HL-60 (cell line): ENCODE measurements at regions not wholly inside any gene's neighbourhood (a gene's known extent, or its start where the extent isn't known, plus 50 kb on each side); places are given as distances from the start of the nearest gene placed in this dataset.

Experiments used
- DNase-seq, 2 experiments: peaks; one replicate each; pipeline ENCODE4 v3.0.0-alpha.2; 2010 to 2020; ENCODE audit warnings: low read depth in 1 of 2, low spot score in 1 of 2
- H3K27ac ChIP-seq: fragments of 250-450 bp; sonication (Bioruptor Pico); replicated peaks from 2 replicates; pipeline ENCODE4 v1.5.1; 2020; ENCODE audit warnings: mild to moderate bottlenecking, moderate library complexity
- H3K27me3 ChIP-seq: fragments of 250-450 bp; sonication (Bioruptor Pico); 2 replicates; pipeline ENCODE4 v1.5.1; 2021; ENCODE audit warnings: mild to moderate bottlenecking, moderate library complexity; ENCODE audit not compliant: insufficient read depth, poor library complexity, severe bottlenecking
- H3K4me3 ChIP-seq: replicated peaks from 2 replicates; pipeline ENCODE4 v1.5.1; 2011; ENCODE audit warnings: mild to moderate bottlenecking, control low read depth, low read length; ENCODE audit not compliant: insufficient read depth
- GABPA ChIP-seq: IDR thresholded peaks from 2 replicates; pipeline ENCODE4 v1.6.1; 2012; ENCODE audit warnings: low read depth
- POLR2AphosphoS5 ChIP-seq: IDR thresholded peaks from 2 replicates; pipeline ENCODE4 v1.6.1; 2012; ENCODE audit warnings: low read depth
- REST ChIP-seq: IDR thresholded peaks from 2 replicates; pipeline ENCODE4 v1.6.1; 2012; ENCODE audit warnings: low read depth; ENCODE audit not compliant: insufficient replicate concordance
- SPI1 ChIP-seq: IDR thresholded peaks from 2 replicates; pipeline ENCODE4 v1.6.1; 2012; ENCODE audit warnings: low read depth, mild to moderate bottlenecking, borderline replicate concordance
- TF ChIP-seq, protein P1 (sequence below): IDR thresholded peaks from one replicate; pipeline ENCODE4 v1.5.1; 2011; ENCODE audit warnings: low read length, control low read depth, inconsistent platforms; ENCODE audit not compliant: insufficient read depth

- TF ChIP-seq GABPA (no peak), SPI1 (no peak), REST (no peak), POLR2AphosphoS5 (no peak)
- TF ChIP-seq, protein P1, sequence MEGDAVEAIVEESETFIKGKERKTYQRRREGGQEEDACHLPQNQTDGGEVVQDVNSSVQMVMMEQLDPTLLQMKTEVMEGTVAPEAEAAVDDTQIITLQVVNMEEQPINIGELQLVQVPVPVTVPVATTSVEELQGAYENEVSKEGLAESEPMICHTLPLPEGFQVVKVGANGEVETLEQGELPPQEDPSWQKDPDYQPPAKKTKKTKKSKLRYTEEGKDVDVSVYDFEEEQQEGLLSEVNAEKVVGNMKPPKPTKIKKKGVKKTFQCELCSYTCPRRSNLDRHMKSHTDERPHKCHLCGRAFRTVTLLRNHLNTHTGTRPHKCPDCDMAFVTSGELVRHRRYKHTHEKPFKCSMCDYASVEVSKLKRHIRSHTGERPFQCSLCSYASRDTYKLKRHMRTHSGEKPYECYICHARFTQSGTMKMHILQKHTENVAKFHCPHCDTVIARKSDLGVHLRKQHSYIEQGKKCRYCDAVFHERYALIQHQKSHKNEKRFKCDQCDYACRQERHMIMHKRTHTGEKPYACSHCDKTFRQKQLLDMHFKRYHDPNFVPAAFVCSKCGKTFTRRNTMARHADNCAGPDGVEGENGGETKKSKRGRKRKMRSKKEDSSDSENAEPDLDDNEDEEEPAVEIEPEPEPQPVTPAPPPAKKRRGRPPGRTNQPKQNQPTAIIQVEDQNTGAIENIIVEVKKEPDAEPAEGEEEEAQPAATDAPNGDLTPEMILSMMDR = no peak
- no peaks in the 10 kb centered on the region for H3K27me3 ChIP-seq
- H3K27ac ChIP-seq = no peak overlapping the region
- H3K4me3 ChIP-seq = no peak overlapping the region
- no peak for DNase-seq
These were observed 173.7 kb upstream of the LYPLAL1 start for GRCh38 chr1:219000005-219000404.

DNA sequence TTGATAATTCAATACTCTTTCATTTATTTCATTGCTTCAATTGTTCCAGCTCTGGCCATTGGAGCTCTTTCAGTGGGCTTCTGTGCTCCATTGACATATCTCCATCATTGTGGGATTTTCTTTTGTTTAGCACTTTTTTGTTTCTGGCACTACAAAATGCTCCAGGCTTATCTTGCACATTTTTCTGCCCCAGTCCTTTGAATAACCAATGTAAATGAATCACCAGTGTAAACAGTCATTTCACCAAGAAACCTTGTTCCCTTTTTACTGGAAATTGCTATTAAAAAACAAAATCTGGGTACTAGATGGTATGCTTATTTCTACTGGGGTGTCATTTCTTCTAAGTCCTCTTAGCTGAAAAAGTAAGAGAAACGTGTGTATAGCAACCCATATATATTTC is 173.0 kb upstream of the LYPLAL1 start:
- TF ChIP-seq GABPA (no peak), POLR2AphosphoS5 (no peak), REST (no peak), SPI1 (no peak)
- TF ChIP-seq, protein P1 = no peak
- DNase-seq = no peak
- no peaks in the 10 kb centered on the region for H3K27me3 ChIP-seq
- H3K27ac ChIP-seq = no peak overlapping the region
- H3K4me3 ChIP-seq = no peak overlapping the region

DNA sequence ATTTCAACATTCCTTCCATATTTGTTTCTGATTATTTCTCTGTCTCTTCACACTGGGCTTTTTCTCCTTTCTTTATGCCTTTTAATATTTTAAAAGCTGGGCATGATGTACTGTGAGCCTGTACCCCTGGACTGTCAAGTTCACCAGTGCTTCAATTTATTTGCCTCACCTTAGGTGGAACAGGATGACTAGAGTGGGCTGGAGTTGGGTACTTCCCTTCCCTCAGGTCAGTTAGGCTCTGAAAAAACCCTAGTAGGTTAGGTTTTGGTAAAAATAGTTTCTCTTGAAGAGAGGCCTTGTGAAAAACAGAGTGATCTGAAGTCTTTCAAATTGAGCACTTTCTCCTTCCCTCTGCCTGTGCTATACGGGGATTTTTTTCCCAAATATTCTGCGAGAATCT is 163.0 kb upstream of the LYPLAL1 start:
- Histone ChIP-seq H3K4me3 (no peak overlapping the region), H3K27ac (no peak overlapping the region), H3K27me3 (no peaks in the 10 kb centered on the region)
- no peak for DNase-seq
- TF ChIP-seq GABPA (no peak), SPI1 (no peak), REST (no peak), POLR2AphosphoS5 (no peak)
- TF ChIP-seq, protein P1 = no peak
